K562 (cell line): ENCODE measurements at regions not wholly inside any gene's neighbourhood (a gene's known extent, or its start where the extent isn't known, plus 50 kb on each side); places are given as distances from the start of the nearest gene placed in this dataset.

ENCODE experiments used
- ATAC-seq: fragments of 200-7000 bp; cut with Tn5 transposase; 3 replicates; pipeline ENCODE4 v1.9.1; 2020; ENCODE audit warnings: moderate library complexity
- BruUV-seq: library from RNA; stranded (reverse); fragments of 400-500 nt; replicated peaks from 2 replicates; lab custom pipeline; 2021; lab: Mats Ljungman, UMichigan
- CTCF ChIA-PET: fragments of 300-600 bp; formaldehyde crosslinking; extraction: SDS; loops from one replicate; lab custom pipeline; 2021; ENCODE audit warnings: low intra/inter-chr PET ratio; lab: Yijun Ruan, JAX
- POLR2A ChIA-PET: fragments of 300-600, 350-650 bp; sonication (Branson Sonifier 250); formaldehyde crosslinking; extraction: SDS; loops from one replicate; lab custom pipeline; 2021; ENCODE audit warnings: antibody characterized with exemption, inconsistent platforms; lab: Yijun Ruan, JAX
- DNase-seq, 4 experiments: peaks; one replicate each; pipeline versions ENCODE4 v3.0.0 to v3.0.0-alpha.2; 2011 to 2018; ENCODE audit warnings: low spot score in 3 of 4, mixed read lengths in 3 of 4; ENCODE audit errors: extremely low read depth in 1 of 4
- FAIRE-seq: peaks from 2 replicates; lab custom pipeline; 2011; peaks lifted over from hg19 to GRCh38; lab: Jason Lieb, UNC
- H2AFZ ChIP-seq: 2 replicates; pipeline ENCODE4 v1.6.0; 2011; ENCODE audit warnings: low read depth, low read length, control low read depth, inconsistent platforms
- H3K27ac ChIP-seq: fragments of 200-600 bp; 3 replicates; pipeline ENCODE4 v1.8.0; 2011; ENCODE audit warnings: low read depth, mild to moderate bottlenecking, control low read depth, inconsistent platforms, low read length, moderate library complexity, mixed read lengths; ENCODE audit errors: extremely low read depth
- H3K27me3 ChIP-seq, 2 experiments: fragments of 300-600 bp in 1 of 2; 2 replicates in 1 of 2; 3 replicates in 1 of 2; pipeline versions ENCODE4 v1.6.0 to v1.8.0; 2011; ENCODE audit warnings: inconsistent platforms in 2 of 2, low read length in 2 of 2, mild to moderate bottlenecking in 1 of 2, mixed read lengths in 1 of 2, moderate library complexity in 1 of 2; ENCODE audit not compliant: control insufficient read depth in 2 of 2, insufficient read depth in 2 of 2
- H3K36me3 ChIP-seq: fragments of 300-600 bp; 3 replicates; pipeline ENCODE4 v1.8.0; 2011; ENCODE audit warnings: mild to moderate bottlenecking, low read length, inconsistent platforms; ENCODE audit not compliant: control insufficient read depth, insufficient read depth
- H3K4me1 ChIP-seq, 2 experiments: fragments of 200-600 bp in 1 of 2; replicated peaks in 1 of 2; 2 replicates in 1 of 2; 3 replicates in 1 of 2; pipeline versions ENCODE4 v1.5.1 to v1.8.0; 2011; ENCODE audit warnings: inconsistent platforms in 2 of 2, low read length in 2 of 2, mild to moderate bottlenecking in 1 of 2, mixed read lengths in 1 of 2, moderate library complexity in 1 of 2; ENCODE audit not compliant: control insufficient read depth in 2 of 2, insufficient read depth in 2 of 2
- H3K4me2 ChIP-seq: 2 replicates; pipeline ENCODE4 v1.6.1; 2011; ENCODE audit warnings: low read length, control low read depth, inconsistent platforms, mixed read lengths; ENCODE audit not compliant: insufficient read depth
- H3K4me3 ChIP-seq: fragments of 200-600 bp; sonication (generic), shearing (Covaris generic); 2 replicates; pipeline ENCODE4 v1.5.1; 2016; ENCODE audit warnings: control low read depth, inconsistent platforms
- H3K79me2 ChIP-seq: fragments of 200-600 bp; 3 replicates; pipeline ENCODE4 v1.8.0; 2011; ENCODE audit warnings: low read length, inconsistent platforms; ENCODE audit not compliant: control insufficient read depth, insufficient read depth
- H3K9ac ChIP-seq, 2 experiments: 2 replicates each; pipeline versions ENCODE4 v1.6.0 to v1.6.1; 2011; ENCODE audit warnings: low read depth in 2 of 2, low read length in 2 of 2, control low read depth in 1 of 2, inconsistent platforms in 1 of 2, mild to moderate bottlenecking in 1 of 2, mixed read lengths in 1 of 2; ENCODE audit not compliant: insufficient read depth in 1 of 2
- H3K9me1 ChIP-seq: one replicate; pipeline ENCODE4 v1.6.0; 2011; ENCODE audit warnings: inconsistent platforms, mild to moderate bottlenecking, low read length, moderate library complexity; ENCODE audit not compliant: control insufficient read depth, insufficient read depth
- H3K9me3 ChIP-seq: replicated peaks from 2 replicates; pipeline ENCODE4 v1.5.1; 2011; ENCODE audit warnings: low read depth, low read length, inconsistent platforms; ENCODE audit not compliant: control insufficient read depth, insufficient read depth
- H4K20me1 ChIP-seq: replicated peaks from 2 replicates; pipeline ENCODE4 v1.6.1; 2011; ENCODE audit warnings: low read length, inconsistent platforms, mixed read lengths; ENCODE audit not compliant: control insufficient read depth, insufficient read depth
- ARHGAP35 ChIP-seq: fragments of 450-650 bp; IDR thresholded peaks from 2 replicates; pipeline ENCODE4 v1.6.1; 2018; ENCODE audit not compliant: partially characterized antibody
- ARID2 ChIP-seq: fragments of 450-650 bp; IDR thresholded peaks from 2 replicates; pipeline ENCODE4 v1.6.1; 2017; ENCODE audit warnings: antibody characterized with exemption, mild to moderate bottlenecking
- CBX1 ChIP-seq: sonication (generic); IDR thresholded peaks from 2 replicates; pipeline ENCODE4 v1.6.1; 2016; ENCODE audit warnings: antibody characterized with exemption, low read depth, mild to moderate bottlenecking
- MLLT1 ChIP-seq, 2 experiments: fragments of 450-650 bp; IDR thresholded peaks; 2 replicates each; pipeline ENCODE4 v1.6.1; 2016
- NFATC3 ChIP-seq: fragments of 450-650 bp; IDR thresholded peaks from 2 replicates; pipeline ENCODE4 v1.6.1; 2017; ENCODE audit warnings: mild to moderate bottlenecking
- NFE2 ChIP-seq: IDR thresholded peaks from 2 replicates; pipeline ENCODE4 v1.6.1; 2014; ENCODE audit warnings: antibody characterized with exemption, low read depth
- TCF3 ChIP-seq: sonication (generic); formaldehyde crosslinking; IDR thresholded peaks from 2 replicates; pipeline ENCODE4 v1.4.0; 2020; ENCODE audit warnings: mild to moderate bottlenecking, missing genetic modification reagents
- THRAP3 ChIP-seq: fragments of 450-650 bp; IDR thresholded peaks from 2 replicates; pipeline ENCODE4 v1.6.1; 2016; ENCODE audit warnings: mild to moderate bottlenecking, inconsistent platforms, borderline replicate concordance
- TSHZ1 ChIP-seq: fragments of 250-450 bp; sonication (Bioruptor Pico); IDR thresholded peaks from 2 replicates; pipeline ENCODE4 v1.4.0; 2020; ENCODE audit warnings: mild to moderate bottlenecking, moderate library complexity
- ZMIZ1 ChIP-seq, 2 experiments: fragments of 150-350 bp in 1 of 2; IDR thresholded peaks; 2 replicates each; pipeline ENCODE4 v1.6.1; 2012 to 2016; ENCODE audit warnings: low read depth in 2 of 2, low read length in 2 of 2, mild to moderate bottlenecking in 1 of 2, moderate library complexity in 1 of 2
- ZNF12 ChIP-seq: sonication (generic); formaldehyde crosslinking; IDR thresholded peaks from 2 replicates; pipeline ENCODE4 v1.4.0; 2020; ENCODE audit warnings: mild to moderate bottlenecking, missing genetic modification reagents
- ZNF445 ChIP-seq: fragments of 250-450 bp; sonication (Bioruptor Pico); IDR thresholded peaks from 2 replicates; pipeline ENCODE4 v1.4.0; 2020; ENCODE audit warnings: low read depth, mild to moderate bottlenecking, moderate library complexity
- WGBS: fragments of 100-300 bp; shearing (Covaris generic); methylation state at CpG from one replicate; pipeline ENCODE4 v1.1.6; 2016; ENCODE audit warnings: low coverage, mixed read lengths; ENCODE audit not compliant: insufficient coverage; ENCODE audit errors: missing lambda C conversion rate; 5-methylcytosine and 5-hydroxymethylcytosine counted together
- in situ Hi-C: fragments of 300-500 bp; cut with MboI; formaldehyde crosslinking; loops from 4 replicates; pipeline ENCODE4 v1.15.0; 2018; ENCODE audit warnings: inconsistent platforms, mixed read lengths
- intact Hi-C: fragments of 100-400 bp; cut with micrococcal nuclease; formaldehyde crosslinking; loops from 2 replicates; pipeline ENCODE4 v1.14.2; 2022

GRCh38 chr2:226256709-226257376 is 542.8 kb downstream of the IRS1 start:
- in situ Hi-C loops = no loop called here
- Histone ChIP-seq H4K20me1 (no peaks in the 10 kb centered on the region), H3K9ac (no peak overlapping the region), H2AFZ (no peak overlapping the region), H3K4me1 (no peaks in the 10 kb centered on the region), H3K79me2 (no peaks in the 10 kb centered on the region), H3K27me3 (no peaks in the 10 kb centered on the region), H3K27ac (no peak overlapping the region), H3K9me3 (no peaks in the 10 kb centered on the region; the same call in 1 of the 2 replicates), H3K36me3 (no peaks in the 10 kb centered on the region), H3K4me2 (no peak overlapping the region), H3K4me3 (no peak overlapping the region), H3K9me1 (no peaks in the 10 kb centered on the region)
- CTCF ChIA-PET = no interaction called here
- no TSS peak for BruUV-seq
- no peak for DNase-seq
- no peak for TF ChIP-seq TCF3 (CRISPR knock-in tag)
- no peak for TF ChIP-seq ARID2
- TF ChIP-seq THRAP3 = no peak
- TF ChIP-seq NFATC3 = no peak
- TF ChIP-seq ZMIZ1 (IDR thresholded peaks at IDR 0.05; ENCODE audit: low read depth in 2 of 2, low read length in 2 of 2) = no peak
- TF ChIP-seq TSHZ1 = no peak
- no peak for TF ChIP-seq NFE2
- no peak for TF ChIP-seq ARHGAP35
- no peak for TF ChIP-seq CBX1
- TF ChIP-seq ZNF445 (CRISPR knock-in tag) = no peak
- no peak for TF ChIP-seq MLLT1 (IDR thresholded peaks at IDR 0.05)
- TF ChIP-seq ZNF12 = no peak
- no peak for FAIRE-seq
- intact Hi-C loops = no loop called here
- POLR2A ChIA-PET = no interaction called here
- WGBS = 6% methylated on average over 4 of the region's 4 CpGs
- no peak for ATAC-seq
